K562 (cell line): ENCODE measurements at regions not wholly inside any gene's neighbourhood (a gene's known extent, or its start where the extent isn't known, plus 50 kb on each side); places are given as distances from the start of the nearest gene placed in this dataset.

ENCODE experiments used
- ATAC-seq: fragments of 200-7000 bp; cut with Tn5 transposase; 3 replicates; pipeline ENCODE4 v1.9.1; 2020; ENCODE audit warnings: moderate library complexity
- BruUV-seq: library from RNA; stranded (reverse); fragments of 400-500 nt; replicated peaks from 2 replicates; lab custom pipeline; 2021; lab: Mats Ljungman, UMichigan
- CTCF ChIA-PET: fragments of 300-600 bp; formaldehyde crosslinking; extraction: SDS; loops from one replicate; lab custom pipeline; 2021; ENCODE audit warnings: low intra/inter-chr PET ratio; lab: Yijun Ruan, JAX
- POLR2A ChIA-PET: fragments of 300-600, 350-650 bp; sonication (Branson Sonifier 250); formaldehyde crosslinking; extraction: SDS; loops from one replicate; lab custom pipeline; 2021; ENCODE audit warnings: antibody characterized with exemption, inconsistent platforms; lab: Yijun Ruan, JAX
- DNase-seq, 4 experiments: peaks; one replicate each; pipeline versions ENCODE4 v3.0.0 to v3.0.0-alpha.2; 2011 to 2018; ENCODE audit warnings: low spot score in 3 of 4, mixed read lengths in 3 of 4; ENCODE audit errors: extremely low read depth in 1 of 4
- FAIRE-seq: peaks from 2 replicates; lab custom pipeline; 2011; peaks lifted over from hg19 to GRCh38; lab: Jason Lieb, UNC
- H2AFZ ChIP-seq: 2 replicates; pipeline ENCODE4 v1.6.0; 2011; ENCODE audit warnings: low read depth, low read length, control low read depth, inconsistent platforms
- H3K27ac ChIP-seq: fragments of 200-600 bp; 3 replicates; pipeline ENCODE4 v1.8.0; 2011; ENCODE audit warnings: low read depth, mild to moderate bottlenecking, control low read depth, inconsistent platforms, low read length, moderate library complexity, mixed read lengths; ENCODE audit errors: extremely low read depth
- H3K27me3 ChIP-seq, 2 experiments: fragments of 300-600 bp in 1 of 2; 2 replicates in 1 of 2; 3 replicates in 1 of 2; pipeline versions ENCODE4 v1.6.0 to v1.8.0; 2011; ENCODE audit warnings: inconsistent platforms in 2 of 2, low read length in 2 of 2, mild to moderate bottlenecking in 1 of 2, mixed read lengths in 1 of 2, moderate library complexity in 1 of 2; ENCODE audit not compliant: control insufficient read depth in 2 of 2, insufficient read depth in 2 of 2
- H3K36me3 ChIP-seq: fragments of 300-600 bp; 3 replicates; pipeline ENCODE4 v1.8.0; 2011; ENCODE audit warnings: mild to moderate bottlenecking, low read length, inconsistent platforms; ENCODE audit not compliant: control insufficient read depth, insufficient read depth
- H3K4me1 ChIP-seq, 2 experiments: fragments of 200-600 bp in 1 of 2; replicated peaks in 1 of 2; 2 replicates in 1 of 2; 3 replicates in 1 of 2; pipeline versions ENCODE4 v1.5.1 to v1.8.0; 2011; ENCODE audit warnings: inconsistent platforms in 2 of 2, low read length in 2 of 2, mild to moderate bottlenecking in 1 of 2, mixed read lengths in 1 of 2, moderate library complexity in 1 of 2; ENCODE audit not compliant: control insufficient read depth in 2 of 2, insufficient read depth in 2 of 2
- H3K4me2 ChIP-seq: 2 replicates; pipeline ENCODE4 v1.6.1; 2011; ENCODE audit warnings: low read length, control low read depth, inconsistent platforms, mixed read lengths; ENCODE audit not compliant: insufficient read depth
- H3K4me3 ChIP-seq: fragments of 200-600 bp; sonication (generic), shearing (Covaris generic); 2 replicates; pipeline ENCODE4 v1.5.1; 2016; ENCODE audit warnings: control low read depth, inconsistent platforms
- H3K79me2 ChIP-seq: fragments of 200-600 bp; 3 replicates; pipeline ENCODE4 v1.8.0; 2011; ENCODE audit warnings: low read length, inconsistent platforms; ENCODE audit not compliant: control insufficient read depth, insufficient read depth
- H3K9ac ChIP-seq, 2 experiments: 2 replicates each; pipeline versions ENCODE4 v1.6.0 to v1.6.1; 2011; ENCODE audit warnings: low read depth in 2 of 2, low read length in 2 of 2, control low read depth in 1 of 2, inconsistent platforms in 1 of 2, mild to moderate bottlenecking in 1 of 2, mixed read lengths in 1 of 2; ENCODE audit not compliant: insufficient read depth in 1 of 2
- H3K9me1 ChIP-seq: one replicate; pipeline ENCODE4 v1.6.0; 2011; ENCODE audit warnings: inconsistent platforms, mild to moderate bottlenecking, low read length, moderate library complexity; ENCODE audit not compliant: control insufficient read depth, insufficient read depth
- H3K9me3 ChIP-seq: replicated peaks from 2 replicates; pipeline ENCODE4 v1.5.1; 2011; ENCODE audit warnings: low read depth, low read length, inconsistent platforms; ENCODE audit not compliant: control insufficient read depth, insufficient read depth
- H4K20me1 ChIP-seq: replicated peaks from 2 replicates; pipeline ENCODE4 v1.6.1; 2011; ENCODE audit warnings: low read length, inconsistent platforms, mixed read lengths; ENCODE audit not compliant: control insufficient read depth, insufficient read depth
- CREB3L1 ChIP-seq: fragments of 450-650 bp; IDR thresholded peaks from 2 replicates; pipeline ENCODE4 v1.6.1; 2014; ENCODE audit warnings: low read depth, mild to moderate bottlenecking, moderate library complexity, borderline replicate concordance
- FOXJ3 ChIP-seq: sonication (generic); formaldehyde crosslinking; IDR thresholded peaks from 2 replicates; pipeline ENCODE4 v1.4.0; 2020; ENCODE audit warnings: mild to moderate bottlenecking, missing genetic modification reagents
- KLF13 ChIP-seq: fragments of 450-650 bp; IDR thresholded peaks from 2 replicates; pipeline ENCODE4 v1.6.1; 2016; ENCODE audit warnings: missing genetic modification characterization, low read depth, mild to moderate bottlenecking, missing compliant biosample characterization, moderate library complexity, borderline replicate concordance
- PCBP1 ChIP-seq: fragments of 200-400 bp; formaldehyde crosslinking; IDR thresholded peaks from 2 replicates; pipeline ENCODE4 v1.6.1; 2018; ENCODE audit warnings: mild to moderate bottlenecking, low read depth, low read length; ENCODE audit not compliant: poor library complexity, severe bottlenecking
- WGBS: fragments of 100-300 bp; shearing (Covaris generic); methylation state at CpG from one replicate; pipeline ENCODE4 v1.1.6; 2016; ENCODE audit warnings: low coverage, mixed read lengths; ENCODE audit not compliant: insufficient coverage; ENCODE audit errors: missing lambda C conversion rate; 5-methylcytosine and 5-hydroxymethylcytosine counted together
- in situ Hi-C: fragments of 300-500 bp; cut with MboI; formaldehyde crosslinking; loops from 4 replicates; pipeline ENCODE4 v1.15.0; 2018; ENCODE audit warnings: inconsistent platforms, mixed read lengths
- intact Hi-C: fragments of 100-400 bp; cut with micrococcal nuclease; formaldehyde crosslinking; loops from 2 replicates; pipeline ENCODE4 v1.14.2; 2022

- H2AFZ ChIP-seq = no peak overlapping the region
- DNase-seq = no peak
- no peaks in the 10 kb centered on the region for H3K36me3 ChIP-seq
- no TSS peak for BruUV-seq
- ATAC-seq = no peak
- CTCF ChIA-PET = no interaction called here
- no peak for TF ChIP-seq PCBP1
- TF ChIP-seq FOXJ3 = no peak
- no peak for TF ChIP-seq CREB3L1
- no peak for TF ChIP-seq KLF13
- H3K27me3 ChIP-seq = no peaks in the 10 kb centered on the region
- POLR2A ChIA-PET = no interaction called here
- 0% methylated on average over 1 of the region's 2 CpGs for WGBS
- no peaks in the 10 kb centered on the region for H3K79me2 ChIP-seq
- H3K9me1 ChIP-seq = no peaks in the 10 kb centered on the region
- no peaks in the 10 kb centered on the region for H4K20me1 ChIP-seq
- no peak for FAIRE-seq
- H3K4me1 ChIP-seq = no peaks in the 10 kb centered on the region
- in situ Hi-C loops (no loop called here), intact Hi-C loops (no loop called here)
- H3K9me3 ChIP-seq = no peaks in the 10 kb centered on the region
- H3K9ac ChIP-seq = no peak overlapping the region
- H3K4me3 ChIP-seq = no peak overlapping the region
- H3K4me2 ChIP-seq = no peak overlapping the region
- no peak overlapping the region for H3K27ac ChIP-seq
These were observed 877.2 kb upstream of the PCDH20 start for GRCh38 chr13:62292714-62293480.
